Hepatocyte (in vitro differentiated cells): ENCODE measurements at regions not wholly inside any gene's neighbourhood (a gene's known extent, or its start where the extent isn't known, plus 50 kb on each side); places are given as distances from the start of the nearest gene placed in this dataset.
A peak's percentile ranks its signal among the peaks of the same experiment; 100 is the strongest.

Source experiments
- DNase-seq: peaks from one replicate; pipeline ENCODE4 v3.0.0-alpha.2; 2016; ENCODE audit warnings: low spot score
- H2AFZ ChIP-seq: fragments of 200-600 bp; sonication (generic); 2 replicates; pipeline ENCODE4 v1.6.0; 2016; ENCODE audit warnings: antibody characterized with exemption, mild to moderate bottlenecking
- H3K27ac ChIP-seq: fragments of 200-600 bp; sonication (generic); 2 replicates; pipeline ENCODE4 v1.5.1; 2016; ENCODE audit warnings: mild to moderate bottlenecking
- H3K27me3 ChIP-seq: fragments of 200-600 bp; sonication (generic); 2 replicates; pipeline ENCODE4 v1.6.1; 2016
- H3K36me3 ChIP-seq: fragments of 200-600 bp; sonication (generic); replicated peaks from 2 replicates; pipeline ENCODE4 v1.5.1; 2016; ENCODE audit warnings: low read depth; ENCODE audit not compliant: insufficient read depth
- H3K4me1 ChIP-seq: fragments of 200-600 bp; sonication (generic); 2 replicates; pipeline ENCODE4 v1.5.1; 2016; ENCODE audit warnings: mild to moderate bottlenecking, moderate library complexity; ENCODE audit not compliant: insufficient read depth
- H3K4me2 ChIP-seq: fragments of 200-600 bp; sonication (generic); 2 replicates; pipeline ENCODE4 v1.6.0; 2016
- H3K4me3 ChIP-seq: fragments of 200-600 bp; sonication (generic); 2 replicates; pipeline ENCODE4 v1.5.1; 2016; ENCODE audit warnings: mild to moderate bottlenecking
- H3K79me2 ChIP-seq: fragments of 200-600 bp; sonication (generic); 2 replicates; pipeline ENCODE4 v1.6.0; 2017; ENCODE audit warnings: mild to moderate bottlenecking
- H3K9me2 ChIP-seq: fragments of 200-600 bp; sonication (generic); replicated peaks from 2 replicates; pipeline ENCODE4 v1.6.0; 2017; ENCODE audit warnings: mild to moderate bottlenecking; ENCODE audit not compliant: insufficient read depth
- H3K9me3 ChIP-seq: fragments of 200-600 bp; sonication (generic); 2 replicates; pipeline ENCODE4 v1.5.1; 2016; ENCODE audit warnings: low read depth, mild to moderate bottlenecking
- H4K20me1 ChIP-seq: fragments of 200-600 bp; sonication (generic); 2 replicates; pipeline ENCODE4 v1.6.0; 2016; ENCODE audit warnings: mild to moderate bottlenecking; ENCODE audit not compliant: insufficient read depth, poor library complexity, severe bottlenecking
- CTCF ChIP-seq: fragments of 200-600 bp; sonication (generic); IDR thresholded peaks from 2 replicates; pipeline ENCODE4 v1.5.1; 2016; ENCODE audit warnings: antibody characterized with exemption, mild to moderate bottlenecking; ENCODE audit not compliant: poor library complexity
- EZH2 ChIP-seq: fragments of 200-600 bp; sonication (generic); IDR thresholded peaks from 2 replicates; pipeline ENCODE4 v1.6.1; 2016; ENCODE audit warnings: antibody characterized with exemption, mild to moderate bottlenecking, borderline replicate concordance
- EZH2phosphoT487 ChIP-seq: fragments of 200-600 bp; sonication (generic); IDR thresholded peaks from one replicate; pipeline ENCODE4 v1.6.1; 2018; ENCODE audit warnings: antibody characterized with exemption, mild to moderate bottlenecking, low read depth, moderate library complexity; ENCODE audit not compliant: unreplicated experiment, severe bottlenecking
- WGBS: methylation state at CpG from one replicate; pipeline ENCODE4 v1.1.6; 2016; ENCODE audit warnings: low lambda C conversion rate; ENCODE audit errors: missing lambda C conversion rate; 5-methylcytosine and 5-hydroxymethylcytosine counted together

DNA sequence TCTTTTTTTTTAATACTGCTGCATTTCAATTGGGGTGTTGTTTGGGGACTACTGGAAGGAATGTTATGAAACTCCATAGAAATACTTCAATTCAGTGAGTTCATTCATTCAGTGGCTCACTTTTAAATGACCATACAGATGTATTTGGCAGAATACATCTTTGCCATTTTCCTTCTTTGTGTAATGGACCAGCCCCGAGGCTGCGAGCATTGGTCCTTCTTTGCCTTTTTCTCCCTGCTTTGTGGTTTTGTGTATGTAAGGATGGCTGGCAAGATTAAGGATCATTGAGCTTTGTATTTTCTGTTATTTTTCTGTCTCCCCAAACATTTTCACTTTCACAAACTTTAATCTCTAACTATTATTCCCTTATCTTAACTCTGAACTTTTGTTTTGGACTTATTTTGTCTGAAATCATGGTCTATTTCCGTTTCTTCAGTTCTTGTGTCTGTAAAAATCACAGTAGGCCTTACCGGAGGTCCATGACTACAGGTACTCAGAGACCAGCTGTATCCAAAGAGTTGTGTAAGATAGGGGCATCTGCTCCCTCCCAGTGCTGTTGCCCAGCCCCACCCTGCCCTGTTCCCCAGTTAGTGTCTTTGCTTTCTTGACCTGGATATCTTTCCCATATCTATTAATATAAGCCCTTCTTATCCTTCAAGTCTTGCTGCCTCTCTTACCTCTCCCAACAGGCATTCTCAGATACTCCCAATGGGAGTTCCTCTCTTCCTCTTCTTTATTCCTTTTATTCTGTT lies 154.3 kb upstream of the DMRT1 start:
- H3K27me3 ChIP-seq: no peaks in the 10 kb centered on the region
- no peaks in the 10 kb centered on the region for H3K36me3 ChIP-seq
- no peak overlapping the region for H3K4me3 ChIP-seq
- H3K9me2 ChIP-seq: no peaks in the 10 kb centered on the region
- H4K20me1 ChIP-seq: no peaks in the 10 kb centered on the region
- DNase-seq: no peak
- peak overlapping the region; percentile 92 for H3K27ac ChIP-seq
- peaks cover 34% of the 10 kb centered on the region for H3K79me2 ChIP-seq
- WGBS: 98% methylated on average over 4 of the region's 4 CpGs
- peaks cover 24% of the 10 kb centered on the region for H3K4me1 ChIP-seq
- H2AFZ ChIP-seq: no peak overlapping the region
- H3K4me2 ChIP-seq: no peak overlapping the region
- no peaks in the 10 kb centered on the region for H3K9me3 ChIP-seq
- TF ChIP-seq EZH2 (no peak), CTCF (no peak), EZH2phosphoT487 (no peak)

GRCh38 chr9:687994-688393 lies 153.5 kb upstream of the DMRT1 start:
- H3K27ac ChIP-seq: no peak overlapping the region
- no peak for DNase-seq
- H3K4me2 ChIP-seq: no peak overlapping the region
- WGBS: 78% methylated on average over 4 of the region's 4 CpGs
- no peak for TF ChIP-seq EZH2
- TF ChIP-seq CTCF: no peak
- TF ChIP-seq EZH2phosphoT487: no peak
- H4K20me1 ChIP-seq: no peaks in the 10 kb centered on the region
- H3K9me2 ChIP-seq: no peaks in the 10 kb centered on the region
- no peaks in the 10 kb centered on the region for H3K9me3 ChIP-seq
- H2AFZ ChIP-seq: no peak overlapping the region
- H3K4me3 ChIP-seq: no peak overlapping the region
- H3K36me3 ChIP-seq: no peaks in the 10 kb centered on the region
- no peaks in the 10 kb centered on the region for H3K27me3 ChIP-seq
- peaks cover 31% of the 10 kb centered on the region for H3K4me1 ChIP-seq
- peaks cover 37% of the 10 kb centered on the region for H3K79me2 ChIP-seq

- H3K79me2 ChIP-seq: peaks cover 47% of the 10 kb centered on the region
Measured at GRCh38 chr9:690517-691111, 150.9 kb upstream of the DMRT1 start.

More at GRCh38 chr9:690517-691111, 150.9 kb upstream of the DMRT1 start:
- Histone ChIP-seq H3K36me3 (no peaks in the 10 kb centered on the region), H3K9me3 (no peaks in the 10 kb centered on the region), H3K4me3 (no peak overlapping the region), H3K4me1 (peaks cover 40% of the 10 kb centered on the region), H3K27me3 (no peaks in the 10 kb centered on the region), H4K20me1 (no peaks in the 10 kb centered on the region), H2AFZ (no peak overlapping the region), H3K4me2 (no peak overlapping the region), H3K27ac (no peak overlapping the region), H3K9me2 (no peaks in the 10 kb centered on the region)
- no peak for TF ChIP-seq EZH2phosphoT487
- no peak for TF ChIP-seq CTCF
- TF ChIP-seq EZH2: no peak
- 67% methylated on average over 3 of the region's 3 CpGs for WGBS
- no peak for DNase-seq
